H1 (cell line): ENCODE measurements at regions not wholly inside any gene's neighbourhood (a gene's known extent, or its start where the extent isn't known, plus 50 kb on each side); places are given as distances from the start of the nearest gene placed in this dataset.

ENCODE experiments used
- CTCF ChIA-PET: fragments of 300-600 bp; sonication (Branson Sonifier 250); formaldehyde crosslinking; loops from one replicate; lab custom pipeline; 2021; ENCODE audit not compliant: partially characterized antibody; lab: Charles Lee
- POLR2A ChIA-PET: fragments of 300-600 bp; sonication (Branson Sonifier 250); formaldehyde crosslinking; loops from one replicate; lab custom pipeline; 2021; ENCODE audit warnings: inconsistent platforms; ENCODE audit not compliant: partially characterized antibody; lab: Charles Lee
- DNase-seq, 2 experiments: peaks; one replicate each; pipeline versions ENCODE4 v3.0.0 to v3.0.0-alpha.2; 2010 to 2022; ENCODE audit warnings: low spot score in 2 of 2, low read depth in 1 of 2, mixed read lengths in 1 of 2
- FAIRE-seq: peaks from 2 replicates; lab custom pipeline; 2011; peaks lifted over from hg19 to GRCh38; lab: Jason Lieb, UNC
- H2AFZ ChIP-seq: 2 replicates; pipeline ENCODE4 v1.8.1; 2012; ENCODE audit warnings: low read length, inconsistent platforms
- H2AK5ac ChIP-seq: 2 replicates; pipeline ENCODE4 v1.6.1; 2013; ENCODE audit warnings: low read depth, low read length
- H2BK120ac ChIP-seq: replicated peaks from 2 replicates; pipeline ENCODE3; 2013; ENCODE audit warnings: low read depth, low read length, inconsistent platforms
- H2BK12ac ChIP-seq: 2 replicates; pipeline ENCODE4 v1.6.1; 2013; ENCODE audit warnings: low read depth, low read length
- H2BK15ac ChIP-seq: 2 replicates; pipeline ENCODE4 v1.6.1; 2013; ENCODE audit warnings: low read length
- H2BK20ac ChIP-seq: 2 replicates; pipeline ENCODE4 v1.6.1; 2013; ENCODE audit warnings: low read length
- H2BK5ac ChIP-seq: 2 replicates; pipeline ENCODE4 v1.6.1; 2013; ENCODE audit warnings: low read depth, low read length
- H3K14ac ChIP-seq: 2 replicates; pipeline ENCODE4 v1.6.1; 2013; ENCODE audit warnings: inconsistent platforms; ENCODE audit not compliant: insufficient read length
- H3K18ac ChIP-seq: 2 replicates; pipeline ENCODE4 v1.6.1; 2013; ENCODE audit warnings: low read length; ENCODE audit errors: extremely low read depth
- H3K23ac ChIP-seq: 2 replicates; pipeline ENCODE4 v1.6.1; 2013; ENCODE audit warnings: inconsistent platforms; ENCODE audit not compliant: insufficient read length
- H3K23me2 ChIP-seq: 2 replicates; pipeline ENCODE4 v1.6.1; 2013; ENCODE audit warnings: low read depth, low read length
- H3K27ac ChIP-seq: 2 replicates; pipeline ENCODE4 v1.6.1; 2011; ENCODE audit warnings: low read depth, low read length, inconsistent platforms
- H3K27me3 ChIP-seq, 4 experiments: replicated peaks in 1 of 4; 1 replicate in 1 of 4; 2 replicates in 3 of 4; pipeline versions ENCODE4 v1.6.1 to v1.8.1; 2011 to 2013; ENCODE audit warnings: low read length in 3 of 4, mild to moderate bottlenecking in 3 of 4, inconsistent platforms in 2 of 4, mixed read lengths in 2 of 4, moderate library complexity in 1 of 4; ENCODE audit not compliant: control insufficient read depth in 3 of 4, insufficient read depth in 3 of 4; ENCODE audit errors: extremely low read depth in 1 of 4
- H3K36me3 ChIP-seq, 4 experiments: 2 replicates each; pipeline versions ENCODE4 v1.6.1 to v1.8.1; 2011 to 2013; ENCODE audit warnings: mild to moderate bottlenecking in 4 of 4, low read length in 3 of 4, moderate library complexity in 2 of 4, control low read depth in 1 of 4, inconsistent platforms in 1 of 4; ENCODE audit not compliant: insufficient read depth in 4 of 4, control insufficient read depth in 2 of 4
- H3K4ac ChIP-seq: replicated peaks from 2 replicates; pipeline ENCODE3; 2013; ENCODE audit warnings: low read length, low read depth, mixed read lengths, inconsistent platforms; ENCODE audit not compliant: insufficient read length
- H3K4me1 ChIP-seq, 4 experiments: replicated peaks in 1 of 4; 1 replicate in 1 of 4; 2 replicates in 3 of 4; pipeline versions ENCODE4 v1.6.1 to v1.8.1; 2011 to 2013; ENCODE audit warnings: low read length in 3 of 4, inconsistent platforms in 2 of 4, mixed read lengths in 1 of 4; ENCODE audit not compliant: insufficient read depth in 4 of 4, control insufficient read depth in 3 of 4
- H3K4me2 ChIP-seq, 2 experiments: 2 replicates each; pipeline versions ENCODE4 v1.6.1 to v1.8.1; 2011 to 2013; ENCODE audit warnings: low read depth in 2 of 2, low read length in 2 of 2, control low read depth in 1 of 2, inconsistent platforms in 1 of 2, mild to moderate bottlenecking in 1 of 2; ENCODE audit not compliant: insufficient read depth in 1 of 2
- H3K4me3 ChIP-seq, 4 experiments: fragments of 200-600, 300-600 bp in 1 of 4; sonication (generic), shearing (Covaris generic), sonication (Bioruptor Twin) in 1 of 4; 2 replicates each; pipeline versions ENCODE4 v1.5.1 to v1.8.1; 2011 to 2016; ENCODE audit warnings: low read length in 4 of 4, low read depth in 3 of 4, control low read depth in 2 of 4, inconsistent platforms in 2 of 4, mild to moderate bottlenecking in 2 of 4, mixed read lengths in 1 of 4, moderate library complexity in 1 of 4; ENCODE audit not compliant: insufficient read depth in 2 of 4; ENCODE audit errors: extremely low read depth in 1 of 4
- H3K56ac ChIP-seq: replicated peaks from 2 replicates; pipeline ENCODE3; 2013; ENCODE audit warnings: low read depth, mild to moderate bottlenecking, mixed read lengths, low read length, inconsistent platforms; ENCODE audit not compliant: insufficient read length
- H3K79me1 ChIP-seq: 2 replicates; pipeline ENCODE4 v1.6.1; 2013; ENCODE audit warnings: low read depth, low read length, control low read depth
- H3K79me2 ChIP-seq, 2 experiments: 2 replicates each; pipeline versions ENCODE4 v1.6.1 to v1.8.1; 2012 to 2013; ENCODE audit warnings: low read length in 2 of 2, mild to moderate bottlenecking in 2 of 2, inconsistent platforms in 1 of 2; ENCODE audit not compliant: insufficient read depth in 2 of 2, control insufficient read depth in 1 of 2
- H3K9ac ChIP-seq, 4 experiments: replicated peaks in 1 of 4; 1 replicate in 1 of 4; 2 replicates in 3 of 4; pipeline versions ENCODE4 v1.6.1 to v1.8.1; 2011 to 2013; ENCODE audit warnings: low read depth in 3 of 4, low read length in 3 of 4, control low read depth in 2 of 4, mild to moderate bottlenecking in 2 of 4, moderate library complexity in 2 of 4, inconsistent platforms in 1 of 4; ENCODE audit errors: extremely low read depth in 1 of 4
- H3K9me3 ChIP-seq, 2 experiments: 2 replicates each; pipeline versions ENCODE4 v1.6.1 to v1.8.1; 2012 to 2013; ENCODE audit warnings: mild to moderate bottlenecking in 2 of 2, moderate library complexity in 2 of 2, control low read depth in 1 of 2, inconsistent platforms in 1 of 2, low read depth in 1 of 2, low read length in 1 of 2, mixed read lengths in 1 of 2; ENCODE audit not compliant: insufficient read depth in 2 of 2
- H4K20me1 ChIP-seq, 2 experiments: replicated peaks in 1 of 2; 2 replicates each; pipeline versions ENCODE3 to v1.8.1; 2011 to 2013; ENCODE audit warnings: inconsistent platforms in 2 of 2, low read length in 2 of 2, mild to moderate bottlenecking in 1 of 2; ENCODE audit not compliant: insufficient read depth in 2 of 2, control insufficient read depth in 1 of 2
- H4K5ac ChIP-seq: 2 replicates; pipeline ENCODE4 v1.6.1; 2013; ENCODE audit warnings: low read length, low read depth, mixed read lengths, inconsistent platforms; ENCODE audit not compliant: insufficient read length
- H4K8ac ChIP-seq: 2 replicates; pipeline ENCODE4 v1.8.0; 2013; ENCODE audit warnings: mild to moderate bottlenecking, moderate library complexity, low read length, inconsistent platforms; ENCODE audit not compliant: insufficient read depth; ENCODE audit errors: extremely low read depth
- H4K91ac ChIP-seq: replicated peaks from 2 replicates; pipeline ENCODE3; 2013; ENCODE audit warnings: low read length, mixed read lengths, inconsistent platforms; ENCODE audit not compliant: insufficient read length
- ATF2 ChIP-seq: IDR thresholded peaks from 2 replicates; pipeline ENCODE4 v1.6.1; 2012; ENCODE audit warnings: low read length, inconsistent platforms
- ATF3 ChIP-seq: IDR thresholded peaks from 2 replicates; pipeline ENCODE4 v1.6.1; 2011; ENCODE audit warnings: low read depth, mild to moderate bottlenecking, low read length; ENCODE audit not compliant: insufficient read depth
- BCL11A ChIP-seq, 2 experiments: IDR thresholded peaks; one replicate each; pipeline ENCODE4 v1.6.1; 2011; ENCODE audit warnings: low read depth in 2 of 2, low read length in 2 of 2, mild to moderate bottlenecking in 2 of 2
- CBX5 ChIP-seq: fragments of 300-800, 300-1000 bp; sonication (generic); IDR thresholded peaks from 2 replicates; pipeline ENCODE4 v1.7.1; 2016; ENCODE audit warnings: antibody characterized with exemption, low read length, low read depth
- CEBPB ChIP-seq: IDR thresholded peaks from 2 replicates; pipeline ENCODE4 v1.6.1; 2012; ENCODE audit warnings: low read depth, low read length
- CHD2 ChIP-seq: IDR thresholded peaks from 2 replicates; pipeline ENCODE4 v1.6.1; 2012; ENCODE audit warnings: low read length, improper control_type of control experiment
- EZH2 ChIP-seq: fragments of 200-600 bp; sonication (generic); IDR thresholded peaks from 2 replicates; pipeline ENCODE4 v1.7.1; 2012; ENCODE audit warnings: low read depth, mild to moderate bottlenecking, moderate library complexity, low read length, inconsistent platforms; ENCODE audit not compliant: severe bottlenecking
- KDM1A ChIP-seq: fragments of 200-600, 300-600 bp; sonication (generic); IDR thresholded peaks from 2 replicates; pipeline ENCODE4 v1.7.1; 2016; ENCODE audit warnings: mild to moderate bottlenecking, low read length, borderline replicate concordance
- MAFK ChIP-seq: IDR thresholded peaks from 2 replicates; pipeline ENCODE4 v1.6.1; 2012; ENCODE audit warnings: low read depth, mild to moderate bottlenecking, improper control_type of control experiment, low read length
- SIN3A ChIP-seq, 2 experiments: IDR thresholded peaks in 1 of 2; conservative IDR thresholded peaks in 1 of 2; 2 replicates each; pipeline ENCODE4 v1.6.1; 2011 to 2012; ENCODE audit warnings: low read length in 2 of 2, improper control_type of control experiment in 1 of 2, low read depth in 1 of 2, mild to moderate bottlenecking in 1 of 2
- TBP ChIP-seq: IDR thresholded peaks from 2 replicates; pipeline ENCODE4 v1.6.1; 2011; ENCODE audit warnings: low read depth, low read length, improper control_type of control experiment
- TCF12 ChIP-seq: IDR thresholded peaks from 2 replicates; pipeline ENCODE4 v1.6.1; 2011; ENCODE audit warnings: low read depth, mild to moderate bottlenecking, low read length
- TEAD4 ChIP-seq: IDR thresholded peaks from 2 replicates; pipeline ENCODE4 v1.6.1; 2012; ENCODE audit warnings: low read depth, low read length, inconsistent platforms, mixed read lengths
- WGBS, 2 experiments: shearing (Covaris generic) in 1 of 2; methylation state at CpG; one replicate each; pipeline versions ENCODE4 v1.1.6 to v1.1.7; 2013 to 2015; ENCODE audit warnings: low lambda C conversion rate in 2 of 2, mixed read lengths in 2 of 2, inconsistent platforms in 1 of 2, low coverage in 1 of 2, missing lambda C conversion rate in 1 of 2; ENCODE audit not compliant: insufficient replicate concordance in 2 of 2, insufficient coverage in 1 of 2, insufficient read length in 1 of 2; ENCODE audit errors: extremely low coverage in 1 of 2, missing lambda C conversion rate in 1 of 2; 5-methylcytosine and 5-hydroxymethylcytosine counted together

- no peak overlapping the region for H2BK15ac ChIP-seq
- no peak overlapping the region for H4K91ac ChIP-seq
- H3K23me2 ChIP-seq, result no peaks in the 10 kb centered on the region
- FAIRE-seq (no peak), DNase-seq (no peak)
- no peaks in the 10 kb centered on the region for H3K9me3 ChIP-seq
- H3K79me2 ChIP-seq, result no peaks in the 10 kb centered on the region
- H3K36me3 ChIP-seq, result no peaks in the 10 kb centered on the region
- no peak overlapping the region for H3K23ac ChIP-seq
- H3K79me1 ChIP-seq, result no peaks in the 10 kb centered on the region
- H3K4me2 ChIP-seq, result no peak overlapping the region
- no peak overlapping the region for H3K56ac ChIP-seq
- ChIA-PET POLR2A (interaction anchor here (1.1 kb wide), 1 partner anchor 19 kb away, joined by 3 read pairs; no protein-coding TSS in a partner anchor), CTCF (interaction anchor here (0.7 to 3.5 kb wide), 10 partner anchors 9 to 204 kb away, joined by 3 to 12 read pairs (median 3); no protein-coding TSS in a partner anchor)
- no peak overlapping the region for H2BK120ac ChIP-seq
- H3K27ac ChIP-seq, result no peak overlapping the region
- no peak overlapping the region for H2BK20ac ChIP-seq
- no peak overlapping the region for H2BK12ac ChIP-seq
- H3K18ac ChIP-seq, result no peak overlapping the region
- no peak overlapping the region for H3K4ac ChIP-seq
- H3K14ac ChIP-seq, result no peak overlapping the region
- no peak overlapping the region for H2BK5ac ChIP-seq
- H4K20me1 ChIP-seq, result no peaks in the 10 kb centered on the region
- H2AK5ac ChIP-seq, result no peak overlapping the region
- H4K5ac ChIP-seq, result no peak overlapping the region
- H3K4me1 ChIP-seq, result peaks cover 0 to 3% (median 0%) of the 10 kb centered on the region in 4 experiments; a peak in 1 of 7 replicates
- 83% methylated on average over 6 of the region's 6 CpGs; no CpG with 5 or more reads in 1 of the 2 experiments for WGBS, 2 experiments
- H3K27me3 ChIP-seq, result no peaks in the 10 kb centered on the region
- H2AFZ ChIP-seq, result no peak overlapping the region
- no peak overlapping the region for H4K8ac ChIP-seq
- no peak overlapping the region for H3K9ac ChIP-seq
- no peak overlapping the region for H3K4me3 ChIP-seq
- no peak for TF ChIP-seq TCF12
- no peak for TF ChIP-seq BCL11A (IDR thresholded peaks at IDR 0.05; ENCODE audit: low read depth in 2 of 2, low read length in 2 of 2)
- no peak for TF ChIP-seq CEBPB
- no peak for TF ChIP-seq CHD2
- TF ChIP-seq CBX5, result no peak
- no peak for TF ChIP-seq TEAD4
- TF ChIP-seq ATF3, result no peak
- no peak for TF ChIP-seq TBP
- TF ChIP-seq SIN3A (conservative IDR thresholded peaks at IDR 0.05 in 1 of 2, IDR thresholded peaks at IDR 0.05 in 1 of 2; ENCODE audit: low read depth in 1 of 2, low read length in 2 of 2), result no peak
- TF ChIP-seq ATF2, result no peak
- TF ChIP-seq KDM1A, result no peak
- no peak for TF ChIP-seq EZH2
- no peak for TF ChIP-seq MAFK
Measured at GRCh38 chr2:119085613-119086012, 72.9 kb downstream of the C1QL2 start.
